RPMI8226 (cell line): ENCODE measurements at regions not wholly inside any gene's neighbourhood (a gene's known extent, or its start where the extent isn't known, plus 50 kb on each side); places are given as distances from the start of the nearest gene placed in this dataset.

Experiments used
- DNase-seq: peaks from one replicate; pipeline ENCODE4 v3.0.0-alpha.2; 2015

DNA sequence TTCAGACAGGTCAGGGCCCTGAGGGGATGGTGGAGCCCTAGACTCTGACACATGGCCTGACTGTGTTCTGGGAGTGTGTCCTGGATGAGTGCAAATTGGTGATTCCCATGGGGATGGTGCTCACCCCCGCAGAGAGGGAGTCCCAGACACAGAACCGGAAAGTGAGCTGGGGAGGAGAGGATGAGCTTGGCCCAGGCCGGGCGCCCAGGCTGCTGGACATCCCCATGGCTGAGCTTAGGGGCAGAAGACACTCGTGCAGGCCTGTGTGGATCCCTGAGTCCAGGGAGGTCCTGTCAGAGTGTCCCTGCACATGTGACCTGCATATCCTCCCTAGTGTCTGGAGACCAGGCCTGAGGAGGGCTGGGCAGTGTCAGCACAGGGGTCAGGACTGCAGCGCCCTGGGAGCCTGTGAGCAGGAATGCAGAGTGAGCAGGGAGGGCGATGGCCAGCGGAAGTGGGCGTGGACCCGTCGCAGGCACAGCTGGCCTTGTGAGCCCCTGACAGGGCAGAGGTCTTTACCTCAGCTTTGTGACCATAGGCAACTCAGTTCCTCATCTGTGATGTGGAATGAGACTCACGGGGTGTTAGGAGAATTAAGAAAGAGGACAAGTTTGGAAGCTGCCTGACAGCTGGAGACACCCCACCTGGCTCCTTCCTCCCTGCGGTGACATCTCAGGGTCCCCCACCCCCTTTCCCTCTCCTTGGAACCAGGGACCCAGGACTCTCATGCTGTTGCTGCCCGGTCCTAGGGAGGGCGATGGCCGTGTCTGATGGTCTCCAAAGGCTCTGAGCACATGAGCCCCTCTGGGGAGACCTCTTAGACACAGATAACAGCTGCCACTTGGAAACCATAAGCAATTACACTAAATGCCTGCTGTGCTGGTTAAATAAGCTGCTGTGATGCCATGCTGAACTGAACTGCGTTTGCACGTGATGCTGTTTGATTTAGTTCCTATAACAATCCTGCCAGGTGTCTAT is 62.6 kb upstream of the HS6ST1 start:
- peak; percentile 55 for DNase-seq

DNA sequence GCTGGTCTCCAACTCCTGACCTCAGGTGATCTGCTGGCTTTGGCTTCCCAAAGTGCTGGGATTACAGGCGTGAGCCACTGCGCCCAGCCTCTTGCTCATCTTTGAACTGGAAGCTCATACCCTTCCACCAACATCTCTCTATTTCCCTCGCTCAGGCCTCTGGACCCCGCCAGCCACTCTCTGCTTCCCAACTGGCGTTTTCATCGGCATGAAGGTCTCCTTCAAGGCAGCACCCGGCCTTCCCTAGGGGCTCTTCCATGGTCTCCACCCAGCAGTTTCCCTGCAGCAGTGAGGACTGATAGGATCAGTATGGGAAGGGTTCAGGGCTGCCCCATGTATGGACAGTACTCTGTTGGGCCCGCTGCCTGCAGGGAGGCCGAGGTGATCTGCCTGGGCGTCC is 65.8 kb upstream of the HS6ST1 start:
- DNase-seq = no peak

DNA sequence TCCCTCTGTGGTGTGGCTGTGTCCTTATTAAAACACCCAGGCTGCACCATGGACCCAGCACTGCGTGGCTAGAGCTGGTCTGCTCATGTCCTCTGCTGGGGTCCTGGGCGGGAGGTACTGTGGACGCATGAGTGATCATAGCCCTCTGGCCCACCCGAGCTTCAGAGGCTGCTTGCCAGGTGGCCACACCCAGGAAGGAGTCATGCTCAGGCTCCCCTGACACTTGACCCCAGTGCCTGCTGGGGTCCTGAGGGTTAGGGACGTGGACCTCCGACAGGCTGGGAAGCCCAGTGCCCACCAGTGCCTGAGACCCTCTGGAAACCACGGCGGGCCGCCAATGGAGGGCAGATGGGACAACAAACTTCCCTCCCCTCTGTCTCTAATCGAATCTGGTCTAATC is 66.3 kb upstream of the HS6ST1 start:
- DNase-seq = no peak

DNA sequence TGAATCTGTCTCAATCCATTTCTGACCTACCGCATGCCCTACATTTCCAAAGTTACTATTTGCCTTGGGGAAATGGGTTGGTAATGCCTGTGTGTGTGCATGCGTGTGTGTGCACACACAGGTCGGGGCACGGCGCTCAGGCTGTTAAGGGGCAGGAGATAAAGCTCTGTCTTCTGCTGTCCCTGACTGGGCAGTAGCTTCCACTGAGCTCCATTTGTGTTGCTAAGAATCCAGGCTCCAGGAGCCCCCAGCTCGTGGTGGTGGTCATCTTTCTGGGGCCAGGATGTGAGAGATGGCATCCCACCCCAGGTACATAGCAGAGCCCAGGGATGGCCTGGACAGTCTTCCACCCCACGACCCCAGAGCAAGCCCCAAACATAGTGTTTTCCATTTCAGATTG is 66.7 kb upstream of the HS6ST1 start:
- DNase-seq = no peak

DNA sequence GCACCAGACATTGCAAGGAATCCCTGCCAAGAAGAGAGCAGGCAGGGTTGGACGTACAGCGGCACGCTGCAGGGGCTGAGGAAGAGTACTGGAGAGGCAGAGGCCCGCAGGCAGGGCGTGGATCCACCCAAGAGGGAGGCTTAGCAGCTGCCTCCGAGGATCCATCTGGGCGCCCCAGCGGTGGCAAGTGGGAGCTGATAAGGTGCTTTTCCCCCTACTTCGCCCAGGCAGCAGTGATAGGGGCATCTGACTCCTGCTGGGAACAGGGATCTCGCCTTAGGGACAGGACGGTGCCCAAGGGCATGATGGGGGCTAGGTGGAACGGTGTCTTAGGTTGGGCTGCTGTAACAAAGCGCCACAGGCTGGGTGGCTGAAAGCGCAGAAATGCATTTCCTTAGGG is 67.4 kb upstream of the HS6ST1 start:
- no peak for DNase-seq

DNA sequence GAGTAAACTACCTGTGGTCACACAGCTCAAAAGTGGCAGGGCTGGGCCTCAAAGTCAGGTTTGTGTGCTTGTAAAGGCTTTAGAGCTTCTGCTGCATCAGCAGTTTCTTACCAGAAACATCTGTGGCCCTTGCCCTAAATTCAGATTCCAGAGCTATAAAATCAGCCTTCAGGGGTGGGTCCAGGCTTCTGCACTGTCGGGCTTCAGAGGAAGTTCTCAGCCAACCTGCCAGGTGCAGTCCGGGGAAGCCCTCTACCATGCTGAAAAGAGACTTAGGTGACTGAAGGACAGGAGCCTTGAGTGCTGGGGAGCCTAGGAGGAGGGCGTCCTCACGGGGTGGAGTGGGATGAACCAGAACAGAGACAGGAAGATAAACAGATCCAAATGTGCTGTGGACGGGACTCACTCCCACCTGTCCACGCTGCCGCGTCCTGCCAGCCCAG is 69.9 kb upstream of the HS6ST1 start:
- peak; percentile 95 for DNase-seq

DNA sequence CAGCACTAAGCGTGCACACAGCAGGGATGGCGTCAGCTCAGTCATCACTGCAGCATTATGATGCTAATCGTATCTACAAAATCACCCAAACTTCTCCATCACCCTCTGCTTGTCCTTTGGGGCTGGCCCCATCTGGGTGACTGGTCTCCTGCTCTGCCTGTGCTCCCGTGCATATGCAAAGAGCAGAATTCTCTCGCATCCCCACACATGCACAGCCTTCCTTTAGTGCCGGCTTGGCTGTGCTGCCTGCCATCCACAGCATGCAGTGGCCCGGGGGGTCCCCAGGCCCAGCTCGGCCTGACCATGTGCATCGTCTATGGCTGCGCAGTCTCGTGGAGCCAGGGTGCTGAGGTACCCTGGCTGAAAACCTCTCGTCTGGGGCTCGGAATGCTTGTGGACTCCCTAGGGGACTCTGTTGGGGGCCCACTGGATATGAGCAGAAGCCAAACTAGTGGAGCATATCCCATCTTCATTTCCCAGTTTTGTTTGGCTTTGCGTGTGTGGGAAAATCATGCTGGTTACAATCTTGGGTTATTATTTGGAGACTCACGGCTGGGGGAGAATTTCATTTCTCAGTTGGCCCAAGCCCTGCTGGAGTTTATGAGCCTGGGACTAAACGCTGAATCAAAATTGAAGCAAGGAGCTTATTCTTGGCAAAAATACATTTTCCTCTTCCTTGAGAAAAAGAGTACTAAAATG is 70.9 kb upstream of the HS6ST1 start:
- no peak for DNase-seq

DNA sequence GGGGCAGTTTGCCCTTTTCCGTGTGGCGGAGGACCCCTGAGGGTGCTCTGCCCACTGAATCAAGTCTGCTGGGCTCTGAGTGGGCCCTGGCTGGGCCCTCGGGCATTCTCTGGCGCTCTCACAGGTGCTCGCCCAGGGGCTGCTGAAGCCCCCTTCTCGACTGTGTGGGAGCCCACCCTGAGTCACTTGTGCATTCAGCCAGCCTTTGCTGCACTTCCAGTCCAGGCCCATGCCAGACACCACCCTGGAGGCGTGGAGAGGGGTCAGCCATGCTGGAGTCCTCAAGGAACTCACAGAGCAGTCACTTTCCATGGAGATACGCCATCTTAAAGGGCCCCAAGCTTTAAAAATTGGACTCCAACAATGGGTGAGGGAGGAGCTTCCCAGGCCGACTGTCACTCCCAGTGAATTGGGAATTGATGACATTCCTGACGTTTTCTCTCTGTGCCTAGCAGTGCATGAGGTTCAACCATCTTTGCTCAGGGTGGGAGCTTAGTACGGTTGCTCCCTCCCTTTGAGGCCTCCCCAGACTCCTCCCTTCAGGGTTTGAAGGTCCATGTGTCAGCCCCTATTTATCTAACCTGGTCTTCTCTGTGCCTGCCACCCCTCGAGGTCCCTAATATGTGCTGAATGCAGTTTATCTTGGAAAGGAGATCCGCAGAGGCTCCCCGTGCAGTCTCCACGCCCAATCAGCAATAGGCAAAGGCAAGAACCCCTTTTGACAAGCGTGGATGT is 71.8 kb upstream of the HS6ST1 start:
- DNase-seq = no peak

DNA sequence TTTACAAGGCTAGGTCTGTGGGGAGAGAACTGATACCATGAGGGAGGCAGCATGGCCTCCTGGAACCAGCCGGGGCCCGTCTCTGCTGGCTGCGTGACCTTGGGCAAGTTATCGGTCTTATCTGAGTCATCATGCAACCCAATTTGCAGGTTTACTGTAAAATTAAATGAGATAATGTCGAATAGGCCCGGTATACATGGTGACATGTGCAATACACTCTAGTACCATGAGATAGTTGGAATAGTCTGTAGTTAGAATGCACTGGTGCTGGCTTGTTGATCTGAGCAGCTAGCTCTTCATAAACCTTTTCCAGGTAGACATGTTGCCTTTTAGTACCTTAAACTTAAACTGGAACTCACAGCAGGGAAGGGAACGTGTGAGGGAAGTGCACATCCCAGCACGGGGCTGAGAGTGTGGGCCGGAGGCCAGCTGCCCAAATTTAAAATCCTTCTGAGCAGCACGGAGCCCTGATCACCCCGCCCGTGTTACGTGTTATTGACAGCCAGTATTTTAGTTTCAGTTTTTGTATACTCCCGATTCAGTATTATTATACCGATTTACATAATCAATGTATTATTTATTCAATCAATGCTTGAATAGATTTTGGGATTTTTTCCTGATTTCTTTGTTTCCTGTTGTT is 72.4 kb upstream of the HS6ST1 start:
- DNase-seq = no peak

DNA sequence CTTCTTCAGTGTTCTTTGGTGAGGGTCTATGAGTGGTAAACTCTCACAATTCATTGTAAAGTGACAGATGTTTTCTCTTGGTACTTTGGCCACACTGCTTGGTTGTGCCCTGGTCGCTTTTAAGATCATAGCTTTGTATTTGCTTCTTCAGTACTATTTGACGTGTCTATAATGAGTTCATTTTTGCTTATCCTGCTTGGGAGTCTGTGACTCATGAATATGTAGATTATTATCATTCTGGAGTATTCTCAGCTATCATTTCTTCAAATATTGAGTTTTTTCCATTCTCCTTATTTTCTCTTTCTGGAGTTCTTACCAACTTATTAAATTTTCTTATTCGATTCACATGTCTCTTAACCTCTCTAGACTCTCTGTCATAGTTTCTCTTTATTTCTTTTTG is 73.0 kb upstream of the HS6ST1 start:
- no peak for DNase-seq

DNA sequence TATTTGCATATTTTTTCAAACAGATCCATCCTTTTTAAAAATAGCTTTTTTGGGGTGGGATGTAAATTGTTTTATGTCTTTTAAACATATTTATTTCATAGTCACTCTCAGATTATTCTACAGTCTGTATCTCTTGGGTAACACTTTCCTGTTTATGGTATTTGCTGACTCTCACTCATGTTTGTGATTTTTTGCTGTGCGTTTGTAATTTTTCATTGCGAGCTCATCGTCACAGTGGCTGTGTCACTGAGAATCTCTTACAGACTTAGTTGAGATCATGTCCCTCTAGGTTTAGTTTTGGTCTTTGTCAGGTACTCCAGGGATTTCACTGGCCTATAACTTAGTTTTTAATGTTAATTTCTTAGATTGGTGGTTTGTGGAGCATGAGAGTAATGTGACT is 73.5 kb upstream of the HS6ST1 start:
- no peak for DNase-seq

DNA sequence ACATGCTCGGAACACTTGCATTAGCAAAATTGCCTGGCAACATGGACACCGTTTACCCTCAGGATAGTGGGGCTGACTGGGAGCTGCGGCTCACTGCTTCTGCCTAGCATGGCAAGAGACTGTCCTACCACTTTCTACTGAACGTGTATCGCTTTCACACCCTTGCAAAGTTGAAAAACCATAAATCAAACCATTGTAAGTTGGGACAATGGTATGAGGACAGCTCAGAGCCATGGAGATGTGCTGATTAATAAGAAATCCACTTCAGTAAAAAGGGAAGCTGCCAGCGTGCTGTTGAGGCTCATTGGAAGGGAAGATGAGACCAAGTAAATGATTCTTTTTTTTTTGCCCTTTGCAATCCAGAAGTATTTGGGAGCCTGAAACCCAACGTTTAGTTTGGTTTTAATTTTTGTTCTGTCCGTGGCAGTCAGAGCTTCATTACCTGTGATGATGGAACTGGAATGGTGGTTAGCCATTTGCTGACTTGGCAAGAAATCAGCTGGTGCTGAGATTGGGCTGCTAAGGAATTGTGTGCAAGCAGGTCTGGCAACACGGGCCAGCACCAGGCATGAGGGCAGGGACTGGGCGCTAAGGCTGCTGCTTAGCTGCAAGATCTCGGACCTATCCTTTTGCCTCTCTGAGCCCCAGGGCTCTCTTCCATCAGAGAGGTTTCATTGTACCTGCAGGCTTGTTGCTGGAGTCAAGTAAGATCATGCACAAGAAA is 75.5 kb upstream of the HS6ST1 start:
- no peak for DNase-seq

DNA sequence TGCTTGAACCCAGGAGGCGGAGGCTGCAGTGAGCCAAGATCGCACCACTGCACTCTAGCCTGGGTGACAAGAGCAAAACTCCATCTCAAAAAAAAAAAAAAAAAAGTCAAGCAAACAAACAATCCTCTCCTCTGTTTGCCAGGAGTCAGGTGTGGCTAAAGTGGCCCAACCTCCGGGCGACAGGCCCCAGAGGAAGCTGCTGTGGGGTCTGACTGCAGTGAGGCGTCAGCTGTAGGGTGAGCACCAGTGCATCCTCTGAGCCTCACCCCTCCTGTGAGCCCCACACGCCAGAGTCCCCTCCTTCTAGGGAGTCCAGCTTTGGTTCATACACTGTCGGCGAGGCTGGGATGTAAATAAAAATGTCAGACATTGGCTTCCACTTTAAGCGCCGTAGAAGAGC is 76.5 kb upstream of the HS6ST1 start:
- DNase-seq = no peak

DNA sequence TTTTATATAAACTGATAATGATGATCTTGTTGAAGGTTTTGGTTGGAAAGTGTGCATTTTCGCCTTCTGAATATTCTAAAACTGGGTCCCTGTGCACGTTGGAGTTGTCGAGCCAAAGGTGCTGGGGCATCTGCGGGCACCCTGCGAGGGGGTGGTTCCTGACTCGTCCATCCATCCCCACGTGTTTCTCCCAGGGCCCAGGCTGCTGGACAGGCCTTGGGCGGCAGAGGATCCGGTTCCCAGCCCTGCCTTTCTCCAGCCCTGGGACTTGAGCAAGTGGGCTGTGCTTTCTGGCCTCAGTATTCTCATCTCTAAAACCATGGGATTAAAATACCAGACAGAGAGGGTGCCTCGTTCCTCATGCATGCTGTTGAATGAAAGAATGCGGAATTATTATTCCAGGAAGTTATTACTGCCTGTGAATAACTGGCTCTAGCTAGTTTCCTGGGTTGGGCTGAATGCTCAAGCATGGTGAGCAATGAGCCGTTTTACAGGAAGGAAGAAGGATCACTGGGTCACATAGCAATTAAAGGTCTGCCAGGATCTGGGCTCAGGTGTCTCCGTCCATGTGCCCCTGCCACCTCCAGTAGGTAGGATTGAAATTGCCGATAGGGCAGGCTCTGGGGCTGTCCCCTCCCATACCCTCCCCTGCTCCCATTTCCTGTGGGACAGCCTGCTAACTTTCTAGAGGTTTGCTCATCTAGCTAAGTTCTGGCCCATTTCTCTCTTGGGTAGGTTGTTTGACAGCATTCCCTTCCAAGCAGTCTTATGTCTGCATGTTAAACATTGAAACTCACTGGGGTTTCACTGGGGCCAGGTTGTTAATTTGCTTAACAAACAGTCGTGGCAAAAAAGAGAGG is 77.2 kb upstream of the HS6ST1 start:
- no peak for DNase-seq

DNA sequence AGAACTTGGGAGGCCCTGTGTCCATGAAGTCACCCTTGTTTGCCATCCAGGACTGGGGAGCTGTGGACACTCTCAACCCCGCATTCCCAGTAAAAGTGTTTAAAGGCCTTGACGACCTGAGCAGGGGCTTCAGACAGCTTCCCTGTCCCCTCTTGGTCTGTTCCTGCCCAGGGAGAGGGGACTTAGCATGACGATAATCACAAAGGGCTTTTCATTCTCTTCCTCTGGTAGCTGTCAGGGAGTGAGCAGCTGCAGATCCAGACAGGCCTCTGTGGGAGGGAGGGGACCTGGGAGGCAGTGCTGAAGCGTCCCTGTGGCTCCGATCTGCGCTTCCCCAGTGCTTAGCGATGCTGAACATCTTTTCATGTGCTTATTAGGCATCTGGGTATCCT is 77.8 kb upstream of the HS6ST1 start:
- no peak for DNase-seq

DNA sequence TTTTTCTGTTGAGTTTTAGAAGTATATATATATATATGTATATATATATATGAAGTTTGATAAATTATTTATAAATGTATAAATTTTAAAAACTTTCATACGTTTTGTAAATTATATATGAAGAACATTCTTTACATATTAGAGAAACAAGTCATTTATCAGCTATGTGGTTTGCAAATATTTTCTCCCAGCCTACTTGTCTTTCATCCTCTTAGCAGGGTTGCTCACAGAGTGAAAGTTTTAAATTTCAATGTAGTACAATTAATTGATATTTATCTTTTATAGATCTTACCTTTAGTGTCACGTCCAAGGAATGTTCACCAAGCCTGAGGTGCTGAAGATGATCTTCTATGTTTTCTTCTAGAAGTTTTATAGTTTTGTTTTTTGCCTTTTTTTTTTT is 78.3 kb upstream of the HS6ST1 start:
- DNase-seq = no peak

DNA sequence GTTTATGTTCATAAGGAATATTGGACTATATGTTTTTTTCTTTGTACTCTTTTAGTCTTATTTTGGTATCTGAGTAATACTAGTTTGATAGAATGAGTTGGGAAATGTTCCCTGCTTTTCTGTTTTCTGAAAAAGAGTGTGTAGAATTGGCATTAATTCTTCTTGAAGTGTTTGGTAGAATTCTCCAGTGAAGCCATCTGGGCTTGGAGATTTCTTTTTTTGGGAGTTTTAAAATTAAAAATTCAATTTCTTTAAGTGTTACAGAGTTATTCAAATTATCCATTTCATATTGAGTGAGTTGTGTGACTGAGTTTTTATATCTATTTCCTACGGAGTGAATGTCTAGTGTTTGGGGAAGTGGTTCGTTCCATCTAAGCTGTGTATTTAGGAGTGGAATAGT is 80.6 kb upstream of the HS6ST1 start:
- DNase-seq = no peak

DNA sequence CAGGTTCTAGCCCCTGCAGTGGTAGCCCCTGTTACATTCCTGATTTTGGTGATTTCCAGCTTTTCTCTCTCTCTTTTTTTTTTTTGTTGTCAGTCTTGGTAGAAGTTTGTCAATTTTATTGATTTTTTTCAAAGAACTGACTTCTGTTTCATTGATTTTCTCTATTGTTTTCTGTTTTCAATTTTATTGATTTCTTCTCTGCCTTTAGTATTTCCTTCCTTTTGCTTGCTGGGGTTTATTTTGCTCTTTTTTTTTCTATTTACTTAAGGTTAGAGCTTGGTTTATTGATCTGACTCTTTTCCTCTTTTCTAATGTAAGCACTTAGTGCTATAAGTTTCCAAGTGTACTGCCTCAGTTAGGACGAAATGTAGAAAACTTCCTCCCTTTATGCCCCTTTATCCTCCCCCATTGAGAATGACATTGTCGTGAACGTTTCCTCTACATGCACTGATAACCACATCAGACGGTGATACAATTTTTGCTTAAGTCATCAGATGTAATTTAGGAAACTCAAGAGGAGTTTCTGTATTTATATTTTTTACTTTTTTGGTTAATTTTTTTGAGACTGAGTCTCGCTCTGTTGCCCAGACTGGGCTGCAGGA is 81.1 kb upstream of the HS6ST1 start:
- DNase-seq = no peak

DNA sequence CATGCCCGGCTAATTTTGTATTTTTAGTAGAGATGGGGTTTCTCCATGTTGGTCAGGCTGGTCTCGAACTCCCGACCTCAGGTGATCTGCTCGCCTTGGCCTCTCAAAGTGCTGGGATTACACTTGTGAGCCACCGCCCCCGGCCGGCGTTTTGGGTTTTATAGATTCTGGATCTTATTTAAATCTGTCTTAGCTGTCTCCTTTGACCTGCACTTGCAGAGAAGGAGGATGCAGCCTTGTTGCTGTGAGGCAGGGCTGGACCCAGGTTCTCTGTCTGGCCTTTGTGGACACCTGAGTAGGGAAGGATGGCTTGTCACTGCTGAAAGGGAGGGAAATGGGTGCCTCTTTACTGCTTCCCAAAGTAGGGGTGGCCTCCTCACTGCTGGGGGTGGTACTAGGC is 83.0 kb upstream of the HS6ST1 start:
- no peak for DNase-seq

DNA sequence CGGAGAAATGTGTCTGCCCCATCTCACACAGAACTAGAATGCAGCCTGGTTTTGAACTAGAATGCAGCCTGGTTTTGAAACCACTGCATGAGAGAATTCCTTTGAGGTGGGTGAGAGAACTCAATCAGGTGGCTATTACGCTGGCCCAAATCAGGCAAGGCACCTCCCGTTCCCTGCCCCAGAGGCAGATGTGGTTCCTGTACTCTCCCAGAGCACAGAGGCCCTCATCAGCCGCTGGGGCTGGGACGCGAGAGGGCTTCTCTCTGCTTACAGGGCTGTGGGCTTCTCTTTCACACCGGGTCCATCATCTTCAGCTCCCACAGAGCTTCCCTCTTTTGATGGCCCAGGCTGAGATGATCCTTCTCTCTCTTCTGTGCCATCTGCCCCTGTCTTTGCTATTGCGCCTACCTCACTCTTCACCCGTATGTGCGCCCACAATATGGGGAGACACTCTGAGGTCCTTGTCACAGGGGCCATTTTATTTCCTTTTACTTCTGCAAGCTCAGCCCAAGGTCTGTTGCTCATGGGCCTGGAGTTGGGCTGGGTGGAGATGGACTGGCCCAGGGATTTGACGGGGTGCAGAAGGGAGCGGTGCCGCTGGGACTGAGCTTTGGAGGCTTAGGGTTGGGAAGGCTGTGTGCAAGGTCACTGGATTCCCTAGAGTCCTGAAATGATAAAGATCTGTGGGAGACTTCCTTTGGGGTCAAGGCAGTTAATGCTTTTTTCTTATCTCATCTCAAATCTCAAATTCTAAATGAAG is 84.4 kb upstream of the HS6ST1 start:
- no peak for DNase-seq
